Amygdala (tissue), 56 donors: ENCODE measurements at regions not wholly inside any gene's neighbourhood (a gene's known extent, or its start where the extent isn't known, plus 50 kb on each side); places are given as distances from the start of the nearest gene placed in this dataset.

Source experiments
- DNase-seq, 56 donors: peaks; one replicate each; lab custom pipeline; 2025; lab: John Stamatoyannopoulos, UW

GRCh38 chr16:7103056-7103455 lies 229.6 kb upstream of the RBFOX1 start:
- no peak for DNase-seq

- peak in 2 of 56 donors; percentile 0 for DNase-seq
Measured at GRCh38 chr16:7101054-7101453, 231.6 kb upstream of the RBFOX1 start.

- DNase-seq, result no peak
Measured at GRCh38 chr16:7097518-7097917, 235.1 kb upstream of the RBFOX1 start.

- DNase-seq, result no peak
Measured at GRCh38 chr16:7093511-7093910, 239.1 kb upstream of the RBFOX1 start.

- DNase-seq, result no peak
Measured at GRCh38 chr16:7090628-7091115, 242.0 kb upstream of the RBFOX1 start.

GRCh38 chr16:7089751-7090150 lies 242.9 kb upstream of the RBFOX1 start:
- no peak for DNase-seq

GRCh38 chr16:7088711-7089110 lies 243.9 kb upstream of the RBFOX1 start:
- DNase-seq, result no peak

GRCh38 chr16:7086822-7087616 lies 245.6 kb upstream of the RBFOX1 start:
- DNase-seq, result peak in 40 of 56 donors; percentile 1 to 53 (median 16)

- no peak for DNase-seq
Measured at GRCh38 chr16:7085776-7086175, 246.9 kb upstream of the RBFOX1 start.

GRCh38 chr16:7083096-7083495 lies 249.5 kb upstream of the RBFOX1 start:
- no peak for DNase-seq

GRCh38 chr16:7077636-7078035 lies 255.0 kb upstream of the RBFOX1 start:
- no peak for DNase-seq

GRCh38 chr16:7074715-7075114 lies 257.9 kb upstream of the RBFOX1 start:
- no peak for DNase-seq

- no peak for DNase-seq
Measured at GRCh38 chr16:7057458-7057857, 275.2 kb upstream of the RBFOX1 start.

GRCh38 chr16:7055443-7055842 lies 277.2 kb upstream of the RBFOX1 start:
- DNase-seq, result no peak

GRCh38 chr16:7051591-7052349 lies 280.9 kb upstream of the RBFOX1 start:
- no peak for DNase-seq

- no peak for DNase-seq
Measured at GRCh38 chr16:7044331-7044730, 288.3 kb upstream of the RBFOX1 start.

GRCh38 chr16:7038475-7038874 lies 294.2 kb upstream of the RBFOX1 start:
- DNase-seq, result no peak

- DNase-seq, result no peak
Measured at GRCh38 chr16:7037495-7037894, 295.1 kb upstream of the RBFOX1 start.

- no peak for DNase-seq
Measured at GRCh38 chr16:7031031-7031430, 301.6 kb upstream of the RBFOX1 start.

GRCh38 chr16:7027401-7027800 lies 305.2 kb upstream of the RBFOX1 start:
- DNase-seq, result no peak

GRCh38 chr16:7026639-7027038 lies 306.0 kb upstream of the RBFOX1 start:
- DNase-seq, result no peak
